NCI-H2029 (cell line): ENCODE measurements at regions not wholly inside any gene's neighbourhood (a gene's known extent, or its start where the extent isn't known, plus 50 kb on each side); places are given as distances from the start of the nearest gene placed in this dataset.
"Not testable (repeated sequence)": the region's sequence is repeated elsewhere in the genome, so short reads cannot be mapped to it uniquely, and the experiment has no call there.

Source experiments
- DNase-seq: peaks from one replicate; lab custom pipeline; 2025; lab: John Stamatoyannopoulos, UW

DNA sequence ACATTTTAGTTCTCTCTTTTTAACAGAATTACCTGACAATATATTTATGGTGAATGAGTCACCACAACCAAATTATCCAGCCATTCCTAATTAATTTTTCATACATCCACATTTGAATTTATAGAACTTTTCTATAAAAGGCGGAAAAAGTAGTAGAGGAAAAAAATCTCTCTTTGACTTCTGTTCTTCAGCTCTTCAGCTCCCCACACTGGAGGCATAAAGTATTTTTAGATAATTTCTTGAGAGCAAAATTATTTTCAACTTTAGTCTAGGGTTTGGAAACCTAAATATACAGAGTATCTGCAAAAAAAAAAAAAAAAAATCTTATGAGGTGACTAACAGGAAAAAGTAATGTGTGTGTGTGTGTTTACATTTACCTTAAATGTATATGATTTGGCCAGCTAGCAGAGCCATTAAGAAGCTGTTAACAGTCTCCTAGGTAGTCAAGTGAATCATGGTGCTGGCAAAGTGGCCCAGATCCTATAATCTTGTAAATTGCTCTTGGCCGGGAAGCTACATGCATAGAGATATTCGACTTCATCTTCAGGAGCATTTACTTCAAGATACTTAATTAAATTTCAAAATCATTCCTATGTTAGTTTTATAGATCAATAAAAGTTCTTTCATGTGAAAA lies 383.1 kb upstream of the STEAP1 start:
- DNase-seq, result no peak

DNA sequence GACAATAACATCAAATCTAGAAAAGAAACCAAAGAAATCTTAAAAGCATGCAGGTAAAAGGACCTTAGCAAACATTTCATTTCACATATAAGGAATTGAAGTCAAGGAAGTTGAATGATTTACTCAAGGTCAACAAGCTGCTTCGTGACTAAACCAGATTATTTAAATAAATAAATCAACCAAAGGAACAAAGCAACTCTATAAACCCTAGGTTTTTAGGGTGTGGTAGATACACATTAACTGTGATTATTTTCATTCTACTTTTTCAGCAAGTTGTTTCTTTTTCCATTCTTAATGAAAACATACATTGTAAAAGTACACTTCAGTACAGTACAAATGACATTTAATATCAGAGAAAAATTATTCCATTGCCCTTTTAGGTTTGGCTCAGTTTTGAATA lies 382.0 kb upstream of the STEAP1 start:
- DNase-seq, result no peak

DNA sequence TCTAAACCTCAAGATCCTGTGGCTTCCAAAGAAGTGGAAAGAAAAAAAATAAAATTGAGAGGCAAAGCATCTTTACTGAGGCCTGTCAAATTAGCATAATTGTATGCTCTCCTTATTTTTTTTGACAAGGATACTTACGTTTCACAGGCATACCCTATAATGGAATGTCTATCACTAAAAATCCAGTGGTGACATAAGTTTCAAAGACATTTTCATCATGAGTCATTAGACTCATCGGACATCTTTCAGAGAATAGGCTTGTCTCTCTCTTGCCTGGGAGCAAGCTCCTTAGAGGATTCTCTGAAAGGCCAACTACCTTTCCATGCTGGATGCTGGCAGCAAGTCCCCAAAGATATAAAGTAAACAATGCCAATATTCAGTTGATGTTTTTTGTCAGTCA lies 380.7 kb upstream of the STEAP1 start:
- no peak for DNase-seq

DNA sequence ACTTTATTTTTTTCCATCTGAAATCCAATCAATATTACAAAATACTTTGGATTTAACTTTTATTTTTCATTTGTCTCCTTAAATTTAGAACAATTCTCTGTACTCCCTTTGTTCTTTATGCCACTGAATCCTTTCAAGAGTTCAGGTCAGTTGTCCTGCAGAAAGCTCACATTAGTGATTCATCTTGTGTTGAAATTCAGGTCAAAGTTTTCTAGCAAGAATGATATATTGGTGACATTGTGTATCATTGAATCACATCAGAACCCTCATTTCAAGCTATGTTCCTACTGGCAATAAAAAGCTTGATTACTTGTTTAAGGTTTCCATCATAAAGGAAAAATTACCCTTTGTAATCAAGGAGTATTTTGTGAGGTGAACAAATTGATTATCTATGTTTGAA lies 378.8 kb upstream of the STEAP1 start:
- DNase-seq, result no peak

DNA sequence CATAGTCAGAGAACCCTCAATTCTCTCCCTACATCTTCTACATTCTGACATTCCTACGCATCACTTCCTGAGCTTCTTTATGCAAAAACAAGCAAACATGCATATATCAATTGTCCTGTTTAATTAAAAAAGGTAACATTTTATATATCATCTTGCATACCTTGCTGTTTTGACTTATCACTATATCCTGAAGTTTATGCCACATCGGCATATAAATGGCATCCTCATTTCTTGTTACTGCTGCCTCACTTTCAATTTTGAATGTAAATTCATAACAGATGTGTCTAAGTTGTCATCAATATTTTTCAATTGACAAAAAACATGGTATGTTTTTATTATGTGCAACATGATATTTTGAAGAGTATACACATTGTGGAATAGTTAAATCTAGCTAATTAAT lies 377.3 kb upstream of the STEAP1 start:
- DNase-seq, result no peak

DNA sequence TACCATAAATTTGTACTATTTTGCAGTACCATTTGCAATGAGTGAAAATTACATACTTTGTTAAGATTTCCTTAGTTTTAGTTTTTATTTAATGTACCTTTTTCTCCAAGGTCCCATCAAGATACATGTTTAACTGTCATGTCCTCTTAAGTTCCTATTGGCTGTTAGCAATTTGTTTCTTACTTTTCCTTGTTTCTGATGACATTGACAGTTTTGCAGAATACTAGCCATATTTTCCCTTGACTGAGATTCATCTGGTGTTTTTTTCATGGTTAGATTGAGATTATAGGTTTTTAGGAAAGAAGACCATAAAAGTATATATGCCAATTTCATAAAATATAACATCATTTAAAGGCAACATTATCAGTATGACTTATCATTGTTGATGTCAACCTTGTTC lies 376.8 kb upstream of the STEAP1 start:
- DNase-seq, result no peak

DNA sequence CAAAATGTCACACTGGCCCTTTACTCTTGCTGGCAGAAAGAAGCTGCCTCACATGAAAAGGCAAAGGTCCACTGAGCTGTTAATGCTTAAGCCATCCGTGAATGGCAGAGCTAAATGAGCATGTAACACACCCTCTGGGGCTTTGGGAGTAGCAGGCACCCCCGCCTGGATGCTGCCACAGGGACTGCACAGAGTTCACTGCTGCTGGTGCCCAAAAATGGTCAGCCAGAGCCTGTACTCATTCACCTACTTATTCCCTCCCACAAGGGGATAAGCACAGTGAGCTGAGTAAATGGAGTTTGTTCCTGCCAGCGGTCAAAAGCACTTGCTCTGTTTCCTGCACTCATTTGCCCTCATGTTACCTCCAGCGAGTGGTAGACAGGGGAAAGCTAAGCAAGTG lies 374.0 kb upstream of the STEAP1 start:
- no peak for DNase-seq

DNA sequence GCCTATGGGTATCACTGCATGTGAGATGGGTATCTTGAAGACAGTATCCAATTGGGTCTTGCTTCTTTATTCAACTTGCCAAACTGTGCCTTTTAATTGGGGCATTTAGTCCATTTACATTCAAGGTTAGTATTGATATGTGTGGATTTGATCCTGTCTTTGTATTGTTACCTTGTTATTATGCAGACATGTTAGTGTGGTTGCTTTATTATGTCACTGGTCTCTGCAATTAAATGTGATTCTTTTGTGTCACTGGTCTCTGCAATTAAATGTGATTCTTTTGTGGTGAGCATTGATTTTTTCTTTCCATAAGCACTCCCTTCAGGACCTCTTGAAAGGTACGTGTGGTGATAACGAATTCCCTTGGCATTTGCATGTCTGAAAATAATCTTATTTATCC lies 357.8 kb upstream of the STEAP1 start:
- DNase-seq, result no peak

DNA sequence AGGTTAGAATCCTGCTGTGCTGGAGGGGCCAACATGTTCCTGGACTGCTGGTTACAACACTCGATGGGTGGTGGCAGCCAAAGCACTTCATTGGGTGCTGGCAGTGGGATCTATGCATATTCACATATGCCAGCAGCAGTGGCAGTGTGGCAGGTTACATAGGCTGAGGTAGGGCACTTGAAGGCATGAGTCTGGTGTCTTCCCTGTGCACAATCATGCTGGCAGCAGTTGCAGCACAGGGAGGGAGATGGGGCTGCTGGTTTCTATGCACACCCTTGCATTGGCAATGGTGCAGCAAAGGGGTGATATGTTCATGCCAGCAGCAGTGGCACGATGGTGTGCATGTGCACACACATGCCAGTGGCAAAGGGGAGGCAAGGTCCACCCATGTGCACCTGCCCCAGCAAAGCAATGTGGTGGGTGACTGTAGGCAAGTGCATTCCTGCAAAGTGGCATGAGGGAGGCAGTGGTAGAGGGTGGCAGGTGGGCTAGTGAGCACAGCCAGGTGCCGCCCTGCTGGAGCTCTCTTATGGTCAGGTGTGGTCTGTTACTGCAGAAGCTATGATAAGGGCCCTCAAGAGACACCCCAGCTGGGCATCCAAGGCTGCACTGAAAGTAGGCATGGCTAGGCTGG lies 356.2 kb upstream of the STEAP1 start:
- no peak for DNase-seq

DNA sequence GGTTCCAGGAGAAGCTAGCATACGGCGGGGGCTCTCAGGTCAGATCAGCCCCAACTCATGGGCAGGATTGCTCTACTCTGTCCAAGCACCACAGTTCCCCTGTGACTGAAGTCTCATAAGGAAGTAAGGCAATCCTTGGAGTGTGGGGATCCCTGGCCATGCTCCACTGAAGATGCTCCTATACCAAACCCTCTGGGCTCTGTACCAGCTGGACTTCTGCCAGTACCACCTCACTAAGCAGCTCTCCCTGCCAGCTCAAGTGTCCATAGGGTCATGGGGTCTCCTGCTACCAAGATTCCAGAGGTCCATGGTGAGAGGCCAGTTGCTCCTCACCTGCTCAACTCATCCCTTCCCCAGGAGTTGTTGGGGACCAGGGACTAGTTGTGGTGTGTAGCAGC lies 355.7 kb upstream of the STEAP1 start:
- no peak for DNase-seq

DNA sequence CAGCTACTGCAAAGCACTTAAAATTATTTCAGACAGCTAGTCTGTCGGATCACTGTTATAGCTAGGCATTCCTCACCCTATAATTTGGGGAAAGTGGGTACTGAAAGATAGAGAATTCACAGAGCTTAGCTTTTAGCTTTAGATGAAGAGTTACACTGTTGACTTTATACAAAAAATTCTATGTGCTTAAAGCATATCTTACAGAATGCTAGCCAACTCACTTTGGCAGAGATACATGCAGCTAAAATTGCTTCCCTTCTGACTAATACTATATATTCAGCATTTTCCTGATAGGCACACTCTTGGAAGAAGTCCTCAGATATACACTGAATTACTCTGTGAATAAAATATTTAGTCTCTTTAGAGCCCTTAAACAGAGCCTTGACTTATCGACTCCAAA lies 353.5 kb upstream of the STEAP1 start:
- no peak for DNase-seq

DNA sequence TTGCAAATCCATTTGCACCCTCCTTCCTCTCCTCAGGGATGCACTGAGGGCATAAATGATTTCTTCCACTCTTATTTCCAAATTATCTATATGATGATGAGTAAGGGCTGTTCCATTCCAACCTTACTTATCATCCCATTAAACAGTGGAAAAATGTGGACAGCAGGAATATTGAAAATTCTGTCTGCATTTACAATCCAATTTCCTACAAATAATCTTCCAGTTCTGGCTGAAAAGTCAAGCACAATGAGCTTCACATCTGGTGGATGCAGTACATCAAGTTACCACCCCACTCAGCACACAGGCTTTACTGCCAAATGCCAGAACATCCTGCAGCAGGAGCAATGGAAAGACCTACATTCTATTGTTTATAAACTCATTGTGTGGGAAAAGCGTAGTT lies 345.0 kb upstream of the STEAP1 start:
- no peak for DNase-seq

DNA sequence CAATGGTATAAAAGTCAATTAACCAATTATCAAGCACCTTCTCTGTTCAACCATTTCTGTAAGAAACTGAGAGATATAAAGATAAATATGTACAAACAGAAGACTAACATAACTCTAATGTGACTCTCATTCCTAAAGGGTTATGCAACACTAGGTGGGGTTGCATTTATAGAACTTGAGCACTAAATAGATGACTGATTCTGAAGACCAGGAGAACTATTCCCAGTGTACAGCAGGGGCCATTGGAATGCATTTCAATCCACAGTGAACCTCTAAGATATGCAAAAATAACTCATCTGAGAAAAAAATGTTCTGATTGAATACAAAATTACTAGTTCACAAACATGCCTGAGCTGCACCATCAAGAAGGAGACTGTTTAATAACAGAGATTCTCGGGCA lies 341.2 kb upstream of the STEAP1 start:
- no peak for DNase-seq

DNA sequence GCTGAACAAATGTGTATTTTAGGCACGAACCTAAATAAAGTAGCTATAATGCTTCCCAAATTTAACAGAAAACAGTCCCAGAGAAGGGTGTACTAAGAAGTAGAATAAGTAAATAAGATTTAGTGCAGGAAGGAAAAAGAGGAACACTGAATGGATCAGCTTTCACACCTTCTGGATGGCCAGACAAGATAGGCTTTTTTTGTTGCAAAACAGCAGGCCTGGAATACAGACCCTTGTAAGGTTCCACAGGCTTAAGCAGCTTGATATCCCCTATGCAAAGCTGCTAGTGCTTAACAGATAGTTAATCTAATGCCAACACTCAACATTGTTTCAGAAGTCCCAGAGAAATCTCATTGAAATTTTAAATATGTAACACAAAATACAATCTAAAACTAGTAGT lies 328.1 kb upstream of the STEAP1 start:
- DNase-seq, result no peak

DNA sequence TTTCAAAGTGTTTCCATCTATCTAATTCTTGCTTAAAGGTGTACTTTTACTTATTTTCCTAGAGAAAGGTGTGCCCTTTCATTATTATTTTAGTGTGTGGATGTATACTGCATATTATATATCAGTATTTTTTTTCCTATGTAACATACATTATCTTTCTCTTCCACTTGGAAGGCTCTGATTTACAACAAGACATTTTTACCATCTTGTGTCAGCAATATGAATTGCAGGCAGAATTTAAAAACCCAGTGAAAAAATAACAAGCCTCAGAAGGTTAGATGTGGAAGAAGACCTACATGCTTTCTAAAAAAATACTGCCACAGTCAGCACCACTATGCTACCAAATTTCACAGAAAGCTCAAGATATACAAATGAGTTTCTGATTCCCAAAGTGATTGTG lies 327.7 kb upstream of the STEAP1 start:
- no peak for DNase-seq

DNA sequence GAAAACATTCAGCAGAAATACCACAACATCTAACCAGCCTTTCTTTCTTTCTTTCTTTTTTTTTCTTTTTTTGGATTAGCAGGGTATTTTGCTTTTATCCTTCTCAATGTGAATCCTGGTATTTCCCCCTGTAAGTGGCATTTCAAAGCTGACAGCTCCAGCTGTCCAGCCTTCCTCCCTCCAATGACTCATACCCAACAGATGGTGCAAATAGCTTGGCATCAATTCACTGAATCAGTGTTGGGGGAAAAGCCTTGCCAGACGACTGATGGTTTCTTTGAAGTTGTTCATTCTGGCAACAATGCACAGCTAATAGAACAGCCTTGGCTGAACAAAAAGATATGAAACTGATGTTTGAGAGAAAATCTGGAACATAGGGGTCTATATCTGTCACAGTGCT lies 316.8 kb upstream of the STEAP1 start:
- DNase-seq, result no peak

DNA sequence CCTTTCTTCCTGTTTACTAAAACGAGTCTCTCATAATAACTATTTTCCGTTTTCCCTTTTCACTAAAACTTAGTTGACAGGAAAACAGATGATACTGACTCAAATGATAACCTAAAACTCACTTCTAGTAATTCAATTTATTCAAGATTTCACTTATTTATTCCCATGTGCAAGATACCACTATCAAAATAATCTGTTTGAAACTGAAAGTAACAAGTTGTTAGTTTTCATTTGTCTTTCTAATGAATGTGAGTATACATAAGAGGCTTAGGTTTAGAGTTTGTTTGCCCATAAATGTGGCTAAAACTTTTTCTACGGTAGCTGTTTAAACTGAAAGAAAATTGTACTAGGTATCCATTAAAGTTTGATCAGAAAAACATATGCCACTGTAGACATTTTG lies 314.9 kb upstream of the STEAP1 start:
- no peak for DNase-seq

DNA sequence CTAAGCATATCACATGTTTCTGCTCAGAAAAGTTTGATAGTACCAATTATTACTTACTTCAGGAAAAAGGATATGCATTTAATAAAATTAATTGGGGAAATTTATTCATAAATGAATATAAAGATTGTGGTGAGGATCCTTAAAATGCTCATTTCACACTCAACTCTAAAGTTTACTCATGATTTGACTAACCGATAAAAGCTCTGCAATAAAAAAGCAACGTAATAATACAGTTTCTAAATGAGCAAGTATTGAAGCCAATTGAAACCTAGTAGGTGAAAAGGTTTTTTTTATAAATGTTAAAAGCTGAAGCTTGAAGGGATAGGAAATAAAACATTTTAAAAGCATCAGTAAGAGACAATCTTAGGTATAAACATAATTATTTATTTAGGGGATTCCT lies 308.3 kb upstream of the STEAP1 start:
- DNase-seq, result no peak

DNA sequence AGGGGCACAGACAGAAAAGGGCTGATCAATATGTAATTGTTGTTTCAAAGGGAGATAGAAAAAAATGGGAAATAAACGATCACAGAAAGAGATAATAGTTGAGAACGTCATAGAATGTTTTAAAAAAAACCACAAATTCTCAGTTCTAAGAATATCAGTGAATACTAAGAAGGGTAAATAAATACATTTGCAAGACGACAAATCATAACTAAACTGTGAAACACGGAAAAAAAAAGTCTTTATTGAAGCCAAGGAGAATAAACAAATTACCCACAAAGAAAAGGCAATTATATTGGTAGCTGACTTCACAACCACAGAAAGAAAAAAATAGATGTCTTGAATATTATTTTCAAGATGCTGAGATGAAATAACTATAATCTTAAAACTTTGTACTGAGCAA lies 305.2 kb upstream of the STEAP1 start:
- DNase-seq, result no peak

DNA sequence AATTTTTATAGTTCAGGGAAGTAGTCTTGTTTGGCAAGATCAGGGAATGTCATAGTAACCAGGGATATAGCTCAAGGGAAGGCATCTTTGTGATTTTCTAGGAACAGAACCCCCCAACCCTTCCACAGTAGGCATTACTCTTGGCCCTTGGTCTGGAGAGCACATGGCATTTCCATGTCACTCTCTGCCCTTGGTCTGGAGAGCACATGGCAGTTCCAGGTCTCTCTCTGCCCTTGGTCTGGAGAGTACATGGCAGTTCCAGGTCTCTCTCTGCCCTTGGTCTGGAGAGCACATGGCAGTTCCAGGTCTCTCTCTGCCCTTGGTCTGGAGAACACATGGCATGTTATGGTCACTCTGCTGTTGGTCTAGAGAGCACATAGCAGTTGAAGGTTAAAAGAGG lies 297.2 kb upstream of the STEAP1 start:
- not testable (repeated sequence) for DNase-seq

DNA sequence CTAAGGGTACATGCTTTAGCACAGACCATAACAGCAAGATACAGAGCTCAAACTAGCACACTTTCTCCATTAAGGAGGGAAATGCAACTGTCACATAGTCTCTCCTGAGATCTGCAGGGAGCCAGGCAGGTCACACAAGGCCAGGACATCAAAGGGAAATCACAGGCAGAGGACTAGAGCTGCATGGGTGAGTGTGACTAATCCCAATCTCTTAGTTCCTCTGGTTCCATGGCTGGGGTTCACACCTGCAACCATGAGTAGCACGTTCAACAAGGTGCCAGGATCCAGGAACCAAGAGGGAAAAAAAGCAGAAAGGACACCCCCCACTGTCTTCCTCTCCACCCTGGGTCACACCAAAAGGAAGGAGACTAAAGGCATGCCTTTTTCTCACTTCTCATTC lies 296.5 kb upstream of the STEAP1 start:
- no peak for DNase-seq

DNA sequence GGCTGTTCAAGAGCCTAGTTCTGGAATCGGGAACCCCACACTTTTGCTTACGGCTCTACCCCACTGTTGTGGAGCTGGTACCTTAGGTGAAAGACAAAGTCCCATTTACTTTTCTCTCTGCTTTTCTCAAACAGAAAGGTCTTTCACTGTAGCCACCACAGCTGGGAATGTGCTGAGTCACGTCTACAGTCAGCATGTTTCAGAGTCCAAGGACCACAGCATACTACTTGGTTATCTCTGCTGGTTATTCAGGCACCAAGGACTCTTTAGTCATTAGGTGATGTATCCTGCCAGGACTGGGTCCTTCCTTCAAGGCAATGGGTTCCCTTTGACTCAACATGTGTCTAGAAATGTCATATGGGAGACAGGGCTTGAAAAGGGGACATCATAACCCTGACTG lies 266.8 kb upstream of the STEAP1 start:
- DNase-seq, result no peak

DNA sequence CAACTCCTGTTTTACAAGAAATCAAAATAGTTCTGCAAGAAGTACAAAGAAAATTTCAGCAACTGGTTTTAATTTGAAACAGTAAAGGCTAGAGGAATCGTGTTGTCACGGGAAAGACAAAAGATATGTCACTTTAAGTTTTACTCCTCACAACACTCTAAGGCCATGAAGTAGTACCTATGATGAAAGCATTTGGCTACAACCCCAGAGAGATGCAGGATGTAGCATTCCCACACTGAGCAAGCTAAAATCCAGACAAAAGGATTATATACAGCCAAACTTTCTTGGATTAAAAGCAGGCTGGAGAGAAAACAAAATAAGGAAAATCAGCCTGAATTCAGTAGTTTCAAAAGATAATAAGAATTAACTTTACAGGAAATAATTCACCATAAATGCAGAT lies 245.5 kb upstream of the STEAP1 start:
- DNase-seq, result no peak

DNA sequence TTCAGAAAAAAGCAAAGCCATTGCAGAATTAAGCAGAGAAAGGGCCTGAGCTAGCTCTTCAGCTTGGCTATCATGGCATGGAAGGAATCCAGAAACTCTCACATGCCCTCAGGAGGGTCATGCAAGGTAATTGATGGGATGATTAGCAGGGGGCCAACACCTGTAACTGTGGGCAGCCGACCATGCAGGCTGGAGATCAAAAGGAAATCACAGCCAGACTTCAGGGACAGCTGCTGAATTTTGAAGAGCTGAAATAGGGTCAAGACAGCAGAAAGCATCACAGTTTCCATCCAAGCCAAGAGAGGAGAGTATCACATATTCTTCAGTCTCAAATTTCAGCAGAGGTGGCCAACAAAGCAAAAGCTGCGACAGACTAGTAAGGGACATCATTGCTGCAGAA lies 239.6 kb upstream of the STEAP1 start:
- DNase-seq, result no peak

DNA sequence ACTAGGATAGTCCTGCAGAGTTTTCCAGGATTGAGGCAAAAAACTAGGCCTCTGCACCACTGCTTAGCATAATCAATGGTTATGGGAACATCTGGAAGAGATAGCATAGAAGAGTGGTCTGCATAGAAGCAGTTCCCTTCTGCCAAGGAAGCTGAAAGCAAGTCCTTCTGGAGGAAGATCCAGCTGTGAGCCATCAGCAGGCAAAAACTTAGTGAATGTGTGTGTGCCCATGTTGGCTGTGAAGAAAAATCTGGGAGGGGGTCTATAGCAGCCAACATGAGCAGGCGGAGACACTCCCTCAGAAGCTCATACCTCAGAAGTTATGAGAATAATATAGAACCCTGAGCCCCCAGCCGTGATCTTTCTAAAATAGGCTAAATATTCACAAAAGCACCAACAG lies 228.1 kb upstream of the STEAP1 start:
- no peak for DNase-seq
